ENCODE measurements at regions not wholly inside any gene's neighbourhood (a gene's known extent, or its start where the extent isn't known, plus 50 kb on each side); places are given as distances from the start of the nearest gene placed in this dataset.
"Not testable (repeated sequence)": the region's sequence is repeated elsewhere in the genome, so short reads cannot be mapped to it uniquely, and the experiment has no call there.

DNA sequence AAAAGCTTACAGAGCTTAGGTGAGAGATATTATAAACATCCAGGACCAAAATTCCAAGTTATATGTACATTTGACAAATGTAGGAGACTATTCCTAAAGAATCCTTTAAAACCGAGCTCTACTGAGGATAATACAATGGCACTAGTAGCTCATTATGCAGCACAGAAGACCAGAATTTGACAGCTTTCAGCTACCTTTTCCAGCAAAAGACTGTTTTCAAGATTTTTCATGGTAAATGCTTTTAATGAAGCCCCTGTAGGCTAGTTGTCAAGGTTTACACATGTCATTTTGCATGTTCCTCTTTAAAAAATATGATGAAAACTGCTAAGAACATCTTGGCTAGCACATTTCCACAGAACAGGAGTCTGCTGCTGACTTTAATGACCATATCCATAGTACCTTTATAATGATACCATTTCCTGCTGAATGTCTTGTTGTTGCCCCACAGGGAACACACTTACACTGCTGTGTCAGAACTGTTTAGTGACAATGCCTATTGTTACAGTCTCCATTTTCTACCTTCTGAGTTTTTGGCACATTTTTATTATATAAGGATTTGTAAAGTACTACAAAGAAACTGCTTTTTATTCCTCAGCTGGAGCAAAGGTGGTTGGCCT lies 1382.3 kb downstream of the RAPGEF2 start:
- no peak for DNase-seq (ENCODE audit: low read depth)

DNA sequence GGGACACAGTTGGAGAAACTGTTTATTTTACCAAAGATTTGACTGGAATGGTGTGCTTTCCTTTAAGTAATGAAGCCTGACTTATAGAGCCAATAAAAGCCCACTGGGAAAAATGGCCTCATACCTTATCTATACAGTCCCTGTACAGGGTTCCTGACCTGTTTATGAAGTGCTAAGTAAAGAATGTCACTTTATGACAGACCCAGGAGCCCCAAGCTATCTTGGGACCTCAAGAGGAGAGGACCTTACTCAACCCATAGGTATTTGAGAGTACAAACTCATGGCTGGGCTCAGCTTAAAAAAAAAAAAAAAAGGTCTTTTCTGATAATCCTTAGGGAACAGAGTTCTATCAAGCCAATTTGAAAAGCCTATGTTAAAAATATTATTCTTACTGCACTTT lies 1389.3 kb downstream of the RAPGEF2 start:
- DNase-seq (ENCODE audit: low read depth), result no peak

DNA sequence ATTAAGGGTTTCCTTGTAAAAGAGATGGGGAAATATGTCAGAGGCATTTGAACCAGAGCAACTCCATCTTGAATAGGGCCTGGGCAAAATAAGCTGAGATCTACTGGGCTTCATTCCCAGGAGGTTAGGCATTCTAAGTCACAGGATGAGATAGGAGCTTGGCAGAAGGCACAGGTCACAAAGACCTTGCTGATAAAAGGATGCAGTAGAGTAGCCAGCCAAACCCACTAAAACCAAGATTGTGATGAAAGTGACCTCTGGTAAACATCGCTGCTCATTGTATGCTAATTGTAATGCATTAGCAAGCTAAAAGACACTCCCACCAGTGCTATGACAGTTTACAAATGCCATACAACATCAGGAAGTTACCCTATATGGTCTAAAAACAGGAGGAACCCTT lies 1390.3 kb downstream of the RAPGEF2 start:
- DNase-seq (ENCODE audit: low read depth), result no peak

DNA sequence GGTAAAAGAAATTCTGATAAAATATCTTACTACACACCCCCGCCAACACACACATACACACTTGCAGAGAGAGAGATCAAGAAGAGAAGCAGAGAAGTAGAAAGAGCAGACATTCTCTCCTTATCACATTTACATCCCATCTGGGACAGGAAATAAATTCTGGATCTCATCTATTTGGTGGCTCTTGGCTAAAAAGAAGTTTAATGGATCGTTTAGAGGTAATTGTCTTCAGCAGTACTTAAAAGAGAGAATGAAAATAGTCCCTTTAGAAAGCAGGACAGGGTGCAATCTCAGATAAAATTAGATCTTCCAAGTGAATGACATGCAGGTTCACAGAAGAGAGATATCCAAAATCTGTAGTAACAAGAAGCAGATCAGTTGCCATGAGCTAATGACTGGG lies 1392.5 kb downstream of the RAPGEF2 start:
- no peak for DNase-seq (ENCODE audit: low read depth)

DNA sequence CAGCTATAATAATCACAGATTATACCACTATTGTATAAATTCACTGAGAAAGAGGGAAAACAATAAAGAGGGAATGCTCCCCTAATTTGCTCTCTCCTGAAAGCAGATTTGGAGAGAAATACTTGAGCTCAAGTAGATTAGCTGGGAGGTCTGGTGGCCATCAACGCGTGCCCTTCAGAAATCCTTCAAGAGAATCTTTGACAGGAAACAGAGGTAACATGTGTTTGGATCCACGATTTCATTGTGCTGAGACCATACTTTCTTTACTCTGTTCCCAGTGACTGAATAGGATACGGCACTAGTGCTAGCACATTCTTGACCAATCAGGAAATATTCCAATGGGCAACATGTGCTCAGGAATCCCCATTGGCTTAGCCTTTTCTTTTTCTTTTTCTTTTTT lies 1395.3 kb downstream of the RAPGEF2 start:
- no peak for DNase-seq (ENCODE audit: low read depth)

DNA sequence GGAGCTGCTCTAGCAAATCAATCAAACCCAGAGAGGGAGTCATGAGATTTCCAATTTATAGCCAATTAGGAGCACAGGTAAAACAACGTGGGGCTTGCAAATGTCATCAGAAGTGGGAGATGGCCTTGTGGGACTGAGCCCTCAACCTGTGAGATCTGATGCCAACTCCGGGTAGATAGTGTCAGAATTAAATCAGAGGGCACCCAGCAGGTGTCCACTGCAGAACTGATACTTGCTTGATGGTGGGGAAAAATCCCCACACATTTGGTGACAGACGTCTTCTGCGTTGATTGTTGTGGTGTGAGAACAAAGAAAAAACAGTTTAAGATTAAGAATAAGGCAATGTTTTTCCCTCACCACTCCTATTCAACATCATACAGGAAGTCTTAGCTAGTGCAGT lies 1402.8 kb downstream of the RAPGEF2 start:
- no peak for DNase-seq (ENCODE audit: low read depth)

DNA sequence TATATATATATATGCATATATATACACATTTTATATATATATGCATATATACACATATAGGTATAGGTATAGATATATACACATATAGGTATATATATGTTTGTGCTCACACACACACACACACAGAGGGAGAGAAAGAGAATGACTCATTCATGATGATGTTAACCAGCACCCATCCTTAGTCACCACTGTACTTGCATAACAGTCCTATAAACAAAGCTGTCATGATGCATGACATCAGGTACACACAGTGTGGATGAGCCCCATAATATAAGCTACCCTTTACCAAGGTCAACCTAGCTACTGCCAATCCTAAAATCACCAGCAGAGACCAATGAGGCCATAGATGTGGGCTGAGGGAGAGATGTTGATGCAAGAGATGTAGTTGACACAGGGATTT lies 1408.0 kb downstream of the RAPGEF2 start:
- no peak for DNase-seq (ENCODE audit: low read depth)

DNA sequence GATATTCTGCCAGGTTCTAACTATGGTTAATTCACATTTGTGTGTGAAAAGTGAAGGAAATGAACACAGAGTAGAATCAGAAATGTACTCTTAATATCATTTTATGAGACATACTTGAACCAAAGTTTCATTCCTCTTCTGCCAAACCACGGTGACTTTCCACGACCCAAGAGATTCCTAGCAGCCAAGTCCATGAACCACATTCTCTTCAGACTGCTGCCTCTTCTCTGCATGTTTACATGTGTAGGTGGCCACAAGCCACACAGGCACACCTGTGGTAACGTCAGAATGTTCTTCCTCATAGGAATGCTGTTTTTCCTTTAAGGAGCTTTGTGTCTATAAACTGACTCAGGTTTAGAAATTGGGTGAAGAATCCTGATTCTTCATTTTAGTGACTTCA lies 1411.2 kb downstream of the RAPGEF2 start:
- DNase-seq (ENCODE audit: low read depth), result no peak

DNA sequence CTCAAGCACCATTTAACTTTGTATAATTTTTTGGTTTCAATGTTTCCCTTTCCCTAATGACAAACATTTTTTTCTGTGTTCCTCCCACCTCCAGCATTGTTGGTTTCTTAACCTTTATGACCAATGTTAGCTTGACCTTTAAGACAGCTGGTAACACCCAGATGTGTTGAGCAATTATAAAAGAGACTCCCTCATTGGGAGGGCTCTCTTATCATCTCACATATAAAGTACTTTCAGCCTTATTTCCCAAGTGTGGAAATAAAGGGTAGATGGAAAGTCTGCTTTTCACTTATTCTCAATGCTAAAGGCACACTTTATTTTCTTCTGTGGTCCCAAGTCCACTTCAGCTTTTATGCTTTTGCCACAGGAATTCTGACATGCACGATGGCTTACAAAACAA lies 1420.4 kb downstream of the RAPGEF2 start:
- no peak for DNase-seq (ENCODE audit: low read depth)

DNA sequence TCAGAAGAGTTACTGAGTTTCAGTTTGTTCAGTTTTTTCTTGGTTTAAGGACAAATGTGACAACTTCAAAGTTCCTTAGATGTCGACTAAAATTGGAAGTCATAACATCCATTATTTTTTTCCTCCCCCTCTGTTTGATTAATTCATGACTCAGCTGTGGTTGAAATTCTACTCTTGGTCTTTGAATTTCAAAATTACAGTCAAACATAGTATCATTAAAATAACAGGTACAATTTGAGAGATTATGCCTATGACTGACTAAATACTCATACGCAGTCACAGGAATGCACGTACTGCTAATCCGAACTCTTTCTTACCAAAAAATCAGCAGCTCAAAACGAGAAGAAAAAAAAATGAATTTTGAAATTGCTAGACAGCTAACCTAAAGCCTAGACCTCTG lies 1434.8 kb downstream of the RAPGEF2 start:
- DNase-seq (ENCODE audit: low read depth), result no peak

DNA sequence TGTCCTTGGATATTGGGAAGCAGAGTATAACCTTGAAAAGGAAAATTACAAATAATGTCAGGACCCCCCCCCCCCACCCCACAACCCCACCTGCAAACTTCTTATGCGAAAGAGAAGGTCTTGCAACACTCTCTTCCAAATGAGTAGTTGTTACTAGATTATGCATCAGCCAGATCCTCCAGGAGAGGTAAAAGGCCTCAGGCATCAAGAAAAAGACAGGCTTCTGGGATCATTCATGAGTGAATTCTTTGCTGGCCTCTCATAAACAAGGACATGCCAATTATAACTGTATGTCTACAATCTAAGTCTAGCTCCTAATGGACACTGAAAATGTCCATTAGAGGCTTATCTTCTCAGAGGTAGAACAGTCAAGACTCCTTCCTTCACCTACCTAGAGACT lies 1443.3 kb downstream of the RAPGEF2 start:
- DNase-seq (ENCODE audit: low read depth), result no peak

DNA sequence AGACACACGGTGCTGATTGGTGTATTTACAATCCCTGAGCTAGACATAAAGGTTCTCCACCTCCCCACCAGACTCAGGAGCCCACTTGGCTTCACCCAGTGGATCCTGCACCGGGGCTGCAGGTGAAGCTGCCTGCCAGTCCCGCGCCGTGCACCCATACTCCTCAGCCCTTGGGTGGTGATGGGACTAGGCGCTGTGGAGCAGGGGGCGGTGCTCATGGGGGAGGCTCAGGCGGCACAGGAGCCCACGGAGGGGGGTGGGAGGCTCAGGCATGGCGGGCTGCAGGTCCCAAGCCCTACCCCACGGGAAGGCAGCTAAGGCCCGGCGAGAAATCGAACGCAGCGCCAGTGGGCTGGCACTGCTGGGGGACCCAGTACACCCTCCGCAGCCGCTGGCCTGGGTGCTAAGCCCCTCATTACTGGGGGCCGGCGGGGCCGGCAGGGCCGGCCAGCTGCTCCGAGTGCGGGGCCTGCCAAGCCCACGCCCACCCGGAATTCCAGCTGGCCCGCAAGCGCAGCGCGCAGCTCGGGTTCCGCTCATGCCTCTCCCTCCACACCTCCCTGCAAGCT lies 1447.2 kb downstream of the RAPGEF2 start:
- not testable (repeated sequence) for DNase-seq (ENCODE audit: low read depth)

DNA sequence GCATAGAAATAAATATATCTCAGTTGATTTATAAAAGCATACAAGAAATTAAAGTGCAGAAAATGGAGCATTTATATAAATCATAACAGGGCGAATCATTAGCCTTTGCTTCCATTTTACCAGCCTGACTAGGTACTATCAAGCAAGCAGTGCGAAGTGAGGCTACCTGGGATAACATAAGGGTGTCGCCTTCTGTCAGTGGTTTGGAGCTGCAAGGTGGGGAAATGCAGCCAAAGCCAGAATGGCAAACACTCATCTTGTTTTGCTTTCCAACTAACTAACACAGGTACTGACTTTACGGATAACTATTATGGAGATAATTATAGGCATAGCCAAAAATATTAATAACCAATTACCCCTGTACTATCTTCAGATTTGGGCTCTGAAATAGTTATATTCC lies 1459.8 kb downstream of the RAPGEF2 start:
- no peak for DNase-seq (ENCODE audit: low read depth)

DNA sequence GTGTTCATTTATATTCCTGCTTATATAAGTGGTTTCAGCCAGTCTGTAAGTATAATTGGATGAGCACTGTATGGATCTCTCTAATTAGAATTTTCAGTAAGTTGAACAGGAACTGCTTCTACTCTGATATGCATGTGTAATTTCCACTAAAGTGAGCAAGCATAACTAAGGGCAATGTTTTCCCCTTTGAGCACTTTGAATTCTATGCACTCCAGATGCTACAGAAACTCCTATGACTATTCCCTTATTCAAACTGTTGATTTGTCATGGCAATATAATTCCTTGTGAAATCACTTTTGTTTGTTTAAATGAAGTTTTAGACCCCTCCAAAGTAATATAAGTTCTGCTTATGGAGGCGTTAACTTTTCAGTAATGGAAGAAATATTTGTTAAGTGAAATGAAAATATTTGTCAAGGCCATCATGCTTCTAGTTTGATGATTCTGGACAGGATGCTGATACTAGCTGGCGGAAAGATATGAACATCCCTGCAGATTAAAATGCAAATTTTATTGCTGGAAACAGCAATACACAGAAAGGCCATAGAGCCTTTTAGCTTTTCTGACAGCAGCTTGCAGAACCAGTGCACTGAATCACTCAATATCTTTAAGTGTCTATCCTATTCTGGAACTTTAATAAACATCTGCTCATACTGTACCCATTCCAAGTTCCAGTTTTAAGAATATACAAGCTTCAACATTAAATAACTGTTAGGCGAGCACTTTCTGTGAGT lies 1460.8 kb downstream of the RAPGEF2 start:
- DNase-seq (ENCODE audit: low read depth), result no peak

DNA sequence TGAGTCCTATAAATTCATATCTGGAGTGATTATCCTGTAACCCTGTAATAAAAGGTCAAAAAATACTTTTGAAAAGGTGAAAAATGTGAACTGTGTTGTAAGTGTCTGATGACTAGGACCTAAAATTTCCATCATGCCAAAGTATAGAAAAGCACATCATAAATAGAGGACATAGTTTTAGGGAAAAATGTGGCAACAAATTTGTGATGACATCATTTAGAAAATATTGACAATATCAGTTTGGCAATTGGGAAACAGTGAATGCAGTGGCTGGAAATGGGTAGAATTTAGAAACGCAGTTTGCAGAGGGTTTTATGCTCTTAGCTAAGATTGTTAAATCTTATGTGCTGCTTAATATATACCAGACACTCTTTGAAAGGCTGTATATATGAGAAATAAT lies 1464.8 kb downstream of the RAPGEF2 start:
- no peak for DNase-seq (ENCODE audit: low read depth)

DNA sequence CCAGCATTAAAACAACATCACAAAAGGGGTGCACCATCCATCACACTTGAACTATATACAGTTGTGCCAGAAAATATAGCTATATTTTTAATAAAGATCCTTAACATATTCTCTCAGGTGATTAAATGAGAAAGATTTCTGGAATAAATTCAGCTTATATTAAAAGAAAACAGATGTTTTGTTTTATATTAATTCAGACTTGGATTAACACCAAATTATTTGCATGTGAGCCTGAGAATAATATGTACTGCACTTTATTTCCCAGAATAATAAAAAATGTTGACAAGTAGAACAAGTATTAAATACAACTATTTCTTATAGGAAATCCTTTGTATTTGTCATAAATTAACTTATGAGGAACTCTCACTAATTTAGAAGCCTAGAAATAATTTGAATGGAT lies 1467.4 kb downstream of the RAPGEF2 start:
- DNase-seq (ENCODE audit: low read depth), result no peak

DNA sequence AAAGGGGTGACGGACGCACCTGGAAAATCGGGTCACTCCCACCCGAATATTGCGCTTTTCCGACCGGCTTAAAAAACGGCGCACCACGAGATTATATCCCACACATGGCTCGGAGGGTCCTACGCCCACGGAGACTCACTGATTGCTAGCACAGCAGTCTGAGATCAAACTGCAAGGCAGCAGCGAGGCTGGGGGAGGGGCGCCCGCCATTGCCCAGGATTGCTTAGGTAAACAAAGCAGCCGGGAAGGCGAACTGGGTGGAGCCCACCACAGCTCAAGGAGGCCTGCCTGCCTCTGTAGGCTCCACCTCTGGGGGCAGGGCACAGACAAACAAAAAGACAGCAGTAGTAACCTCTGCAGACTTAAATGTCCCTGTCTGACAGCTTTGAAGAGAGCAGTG lies 1471.4 kb downstream of the RAPGEF2 start:
- DNase-seq (ENCODE audit: low read depth), result not testable (repeated sequence)

DNA sequence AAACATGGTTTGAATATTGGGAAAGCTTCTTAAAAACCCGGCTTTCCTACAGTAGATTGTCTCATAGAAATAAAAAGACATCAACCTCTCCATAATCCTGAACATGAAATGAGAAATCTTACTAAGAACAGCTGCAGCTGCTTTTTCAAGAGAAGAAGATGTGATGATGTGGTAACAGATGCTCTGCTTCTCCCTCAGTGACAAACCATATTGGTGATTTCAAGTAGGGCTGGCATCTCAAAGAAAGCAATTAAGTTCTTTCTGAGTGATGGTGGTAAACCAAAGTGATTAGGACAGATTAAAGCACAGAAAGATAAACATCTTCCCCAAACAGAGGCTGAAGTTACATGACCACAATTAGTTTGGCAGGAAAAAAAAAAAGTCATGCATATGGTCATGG lies 1477.7 kb downstream of the RAPGEF2 start:
- DNase-seq (ENCODE audit: low read depth), result no peak

DNA sequence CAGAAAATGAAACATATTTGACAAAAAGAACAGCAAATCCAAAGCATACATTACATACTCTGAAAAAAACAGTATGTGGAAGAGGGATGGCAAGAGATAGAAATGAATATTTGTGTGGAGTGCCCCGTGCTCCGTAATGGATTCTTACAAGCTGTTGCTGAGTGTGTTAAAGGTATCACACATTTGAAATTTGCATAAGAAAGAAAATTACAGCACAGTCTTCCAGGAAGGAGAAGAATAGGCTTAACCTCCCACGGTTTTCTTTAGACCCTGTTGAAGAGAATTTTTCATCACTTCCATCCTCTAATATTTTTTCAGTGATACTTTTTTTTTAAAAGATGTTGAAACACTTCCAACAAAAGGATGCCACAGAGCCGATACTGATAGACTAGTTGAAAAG lies 1489.4 kb downstream of the RAPGEF2 start:
- no peak for DNase-seq (ENCODE audit: low read depth)

DNA sequence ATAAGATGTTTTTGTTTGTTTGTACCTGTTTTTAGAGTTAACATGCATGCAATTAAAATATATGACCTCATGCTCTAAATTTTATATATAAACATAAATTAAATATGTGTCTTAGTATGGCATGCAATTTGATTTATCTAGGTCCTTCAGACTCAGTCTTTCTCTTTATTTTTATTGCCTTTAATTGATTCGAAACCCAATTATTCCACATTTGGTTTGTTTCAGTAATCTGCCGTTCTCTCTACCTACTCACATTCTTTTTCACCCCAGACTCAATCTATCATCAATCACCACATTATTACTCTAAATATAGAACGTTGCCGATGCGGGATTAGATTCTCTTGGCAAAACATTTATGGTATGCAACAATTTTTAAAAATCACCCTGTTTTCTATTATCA lies 1492.8 kb downstream of the RAPGEF2 start:
- no peak for DNase-seq (ENCODE audit: low read depth)

DNA sequence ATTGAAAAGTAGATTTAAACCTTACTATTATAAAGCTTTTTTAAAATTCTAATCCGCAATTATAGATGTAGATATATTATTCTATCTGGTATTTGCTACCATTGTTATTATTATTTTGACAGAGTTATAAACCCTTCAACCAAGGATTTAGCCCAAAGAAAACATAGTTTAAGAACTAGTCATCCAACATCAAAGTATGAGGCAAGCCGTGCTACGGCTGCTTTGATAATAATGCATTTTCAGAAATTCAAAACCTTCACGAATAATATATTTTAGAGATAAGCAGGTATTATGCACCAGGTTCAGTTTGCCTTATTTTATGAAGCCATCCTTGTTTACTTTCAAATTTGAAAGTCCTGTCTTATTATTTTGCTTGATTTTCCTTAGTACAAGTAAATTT lies 1501.7 kb downstream of the RAPGEF2 start:
- DNase-seq (ENCODE audit: low read depth), result no peak

DNA sequence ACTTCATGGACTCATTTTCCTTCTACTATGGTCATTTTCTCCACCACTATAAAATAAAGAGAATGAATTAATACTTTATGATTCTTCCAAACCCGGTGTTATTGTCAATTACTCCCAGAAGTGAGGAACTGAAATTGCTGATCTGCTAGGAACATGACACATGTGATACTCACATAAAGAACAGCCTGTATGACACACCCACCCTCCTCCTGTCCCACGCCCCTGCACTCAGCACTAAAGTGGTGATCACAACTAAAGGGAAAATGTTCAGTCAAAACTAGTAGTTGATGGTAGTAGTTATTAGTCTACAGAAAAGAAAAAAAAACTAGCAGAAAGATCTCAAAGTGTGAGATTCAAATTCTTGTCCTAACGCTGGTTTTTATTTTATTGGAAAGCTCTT lies 1508.3 kb downstream of the RAPGEF2 start:
- no peak for DNase-seq (ENCODE audit: low read depth)

DNA sequence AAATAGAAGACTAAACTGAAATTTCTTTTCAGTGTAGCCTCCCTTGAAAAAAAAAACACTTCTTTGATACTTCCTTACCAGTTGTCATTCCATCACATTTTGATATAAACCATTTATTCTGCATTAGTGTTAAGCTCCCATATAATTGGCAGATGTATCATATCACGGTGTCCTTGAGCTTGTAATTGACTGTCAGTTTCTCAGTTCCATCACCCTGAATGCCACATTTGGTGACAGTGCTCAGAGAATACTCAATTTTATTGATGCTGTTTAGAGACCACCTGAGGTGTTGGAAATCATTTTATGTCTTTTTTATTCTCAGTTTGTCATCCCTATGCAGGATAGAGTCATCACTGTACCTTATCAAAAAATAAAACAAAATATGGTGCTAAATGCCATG lies 1528.2 kb downstream of the RAPGEF2 start:
- no peak for DNase-seq (ENCODE audit: low read depth)

DNA sequence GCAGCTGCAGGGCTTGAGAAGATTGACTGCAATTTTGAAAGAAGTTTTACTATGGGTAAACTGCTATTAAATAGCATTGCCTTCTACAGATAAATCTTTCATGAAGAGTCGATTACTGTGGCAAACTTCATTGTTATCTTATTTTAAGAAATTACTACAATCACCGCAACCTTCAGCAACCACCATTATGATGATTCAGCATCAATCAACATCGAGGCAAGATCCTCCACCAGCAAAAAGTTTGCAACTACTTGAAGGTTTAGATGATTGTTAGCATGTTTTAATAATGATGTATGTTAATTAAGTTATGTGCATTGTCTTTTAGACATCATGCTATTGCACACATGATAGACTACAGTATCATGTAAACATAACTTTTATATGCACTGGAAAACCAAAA lies 1511.0 kb downstream of the FSTL5 start:
- DNase-seq (ENCODE audit: low read depth), result no peak
